Neural cell (in vitro differentiated cells): ENCODE measurements at regions not wholly inside any gene's neighbourhood (a gene's known extent, or its start where the extent isn't known, plus 50 kb on each side); places are given as distances from the start of the nearest gene placed in this dataset.

Experiments used
- H2AFZ ChIP-seq: fragments of 200-600, 300-800 bp; sonication (generic), shearing (Covaris generic); 2 replicates; pipeline ENCODE4 v1.6.0; 2014; ENCODE audit warnings: low read depth, mild to moderate bottlenecking, antibody characterized with exemption, low read length, moderate library complexity
- H3F3A ChIP-seq: fragments of 200-600 bp; shearing (Covaris generic); 2 replicates; pipeline ENCODE4 v1.6.1; 2016; ENCODE audit warnings: mild to moderate bottlenecking, moderate library complexity, mixed read lengths, antibody characterized with exemption, low read length; ENCODE audit not compliant: insufficient read depth, poor library complexity, severe bottlenecking
- H3K27ac ChIP-seq: fragments of 200-600, 300-800 bp; sonication (generic), shearing (Covaris generic); 2 replicates; pipeline ENCODE4 v1.5.1; 2014; ENCODE audit warnings: mild to moderate bottlenecking, low read length, moderate library complexity
- H3K27me3 ChIP-seq: fragments of 300-800, 200-600 bp; sonication (generic), shearing (Covaris generic); 2 replicates; pipeline ENCODE4 v1.6.0; 2014; ENCODE audit warnings: mild to moderate bottlenecking, low read depth, low read length, moderate library complexity; ENCODE audit not compliant: insufficient read depth
- H3K36me3 ChIP-seq: fragments of 300-800, 200-600 bp; sonication (generic), shearing (Covaris generic); 2 replicates; pipeline ENCODE4 v1.5.1; 2014; ENCODE audit warnings: mild to moderate bottlenecking, antibody characterized with exemption, low read length, moderate library complexity; ENCODE audit not compliant: insufficient read depth
- H3K4me2 ChIP-seq: fragments of 300-800, 200-600 bp; sonication (generic), shearing (Covaris generic); 2 replicates; pipeline ENCODE4 v1.6.0; 2014; ENCODE audit warnings: mild to moderate bottlenecking, low read length
- H3K4me3 ChIP-seq: fragments of 300-800, 200-600 bp; sonication (generic), shearing (Covaris generic); 2 replicates; pipeline ENCODE4 v1.5.1; 2014; ENCODE audit warnings: mild to moderate bottlenecking, low read length, moderate library complexity
- H3K79me2 ChIP-seq: fragments of 200-600 bp; shearing (Covaris generic); replicated peaks from 2 replicates; pipeline ENCODE4 v1.6.0; 2014; ENCODE audit warnings: mild to moderate bottlenecking, low read length, moderate library complexity; ENCODE audit not compliant: insufficient read depth
- H3K9ac ChIP-seq: fragments of 300-800, 200-600 bp; sonication (generic), shearing (Covaris generic); 2 replicates; pipeline ENCODE4 v1.6.1; 2016; ENCODE audit warnings: mild to moderate bottlenecking, low read length, mixed read lengths
- H3K9me2 ChIP-seq: fragments of 200-600 bp; shearing (Covaris generic); 2 replicates; pipeline ENCODE4 v1.6.1; 2016; ENCODE audit warnings: mild to moderate bottlenecking, low read length, mixed read lengths; ENCODE audit not compliant: insufficient read depth
- H3K9me3 ChIP-seq: fragments of 200-600, 300-800 bp; sonication (generic), shearing (Covaris generic); 2 replicates; pipeline ENCODE4 v1.6.1; 2016; ENCODE audit warnings: mild to moderate bottlenecking, mixed run types, low read length, moderate library complexity, mixed read lengths
- H4K20me1 ChIP-seq: fragments of 200-600 bp; shearing (Covaris generic); 2 replicates; pipeline ENCODE4 v1.6.1; 2016; ENCODE audit warnings: mild to moderate bottlenecking, mixed run types; ENCODE audit not compliant: insufficient read depth
- EP300 ChIP-seq: fragments of 450-650 bp; conservative IDR thresholded peaks from 2 replicates; pipeline ENCODE4 v1.6.1; 2014; ENCODE audit warnings: antibody characterized with exemption, mild to moderate bottlenecking, moderate library complexity; ENCODE audit not compliant: poor library complexity, severe bottlenecking
- EZH2 ChIP-seq: fragments of 200-600, 300-800 bp; shearing (Covaris generic), sonication (generic); IDR thresholded peaks from 2 replicates; pipeline ENCODE4 v1.6.1; 2014; ENCODE audit warnings: antibody characterized with exemption, low read length, borderline replicate concordance, mild to moderate bottlenecking; ENCODE audit not compliant: insufficient read depth, poor library complexity, severe bottlenecking
- MXI1 ChIP-seq: fragments of 450-650 bp; conservative IDR thresholded peaks from 2 replicates; pipeline ENCODE4 v1.6.1; 2014; ENCODE audit warnings: antibody characterized with exemption, mild to moderate bottlenecking; ENCODE audit not compliant: poor library complexity, severe bottlenecking
- POLR2AphosphoS5 ChIP-seq: IDR thresholded peaks from 2 replicates; pipeline ENCODE4 v1.6.1; 2012
- RAD21 ChIP-seq: fragments of 450-650 bp; conservative IDR thresholded peaks from 2 replicates; pipeline ENCODE4 v1.6.1; 2014; ENCODE audit warnings: antibody characterized with exemption, mild to moderate bottlenecking, moderate library complexity
- SMC3 ChIP-seq: fragments of 450-650 bp; conservative IDR thresholded peaks from 2 replicates; pipeline ENCODE4 v1.6.1; 2014; ENCODE audit warnings: antibody characterized with exemption, mild to moderate bottlenecking, moderate library complexity; ENCODE audit not compliant: poor library complexity
- TAF1 ChIP-seq: IDR thresholded peaks from 2 replicates; pipeline ENCODE4 v1.6.1; 2012; ENCODE audit warnings: low read depth
- TF ChIP-seq, protein P1 (sequence below): IDR thresholded peaks from 2 replicates; pipeline ENCODE4 v1.6.1; 2012; ENCODE audit warnings: borderline replicate concordance
- TF ChIP-seq, protein P2 (sequence below): fragments of 450-650 bp; IDR thresholded peaks from 2 replicates; pipeline ENCODE4 v1.5.1; 2014; ENCODE audit warnings: antibody characterized with exemption, mild to moderate bottlenecking, moderate library complexity; ENCODE audit not compliant: poor library complexity, severe bottlenecking

DNA sequence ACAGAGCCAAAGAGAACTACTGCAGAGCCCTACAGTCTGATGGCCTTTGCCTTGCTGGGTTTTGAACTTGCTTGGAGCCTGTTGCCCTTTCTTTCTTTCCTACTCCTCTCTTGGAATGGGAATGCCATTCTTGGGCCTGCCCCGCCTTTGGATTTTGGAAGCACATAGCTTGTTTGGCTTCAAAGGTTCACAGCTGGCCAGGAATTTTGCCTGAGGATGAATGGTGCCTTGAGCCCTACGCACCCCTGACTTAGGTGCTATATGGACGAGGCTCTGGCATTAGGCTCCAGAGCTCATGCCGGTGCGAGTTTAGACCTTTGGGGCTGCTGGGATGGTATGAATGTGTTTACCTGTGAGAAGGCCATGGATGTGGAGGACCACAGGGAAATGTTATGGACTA lies 663.3 kb upstream of the HS6ST1 start:
- no peaks in the 10 kb centered on the region for H3K27me3 ChIP-seq
- no peak overlapping the region for H3K4me2 ChIP-seq
- H3K27ac ChIP-seq: no peak overlapping the region
- TF ChIP-seq, protein P1, sequence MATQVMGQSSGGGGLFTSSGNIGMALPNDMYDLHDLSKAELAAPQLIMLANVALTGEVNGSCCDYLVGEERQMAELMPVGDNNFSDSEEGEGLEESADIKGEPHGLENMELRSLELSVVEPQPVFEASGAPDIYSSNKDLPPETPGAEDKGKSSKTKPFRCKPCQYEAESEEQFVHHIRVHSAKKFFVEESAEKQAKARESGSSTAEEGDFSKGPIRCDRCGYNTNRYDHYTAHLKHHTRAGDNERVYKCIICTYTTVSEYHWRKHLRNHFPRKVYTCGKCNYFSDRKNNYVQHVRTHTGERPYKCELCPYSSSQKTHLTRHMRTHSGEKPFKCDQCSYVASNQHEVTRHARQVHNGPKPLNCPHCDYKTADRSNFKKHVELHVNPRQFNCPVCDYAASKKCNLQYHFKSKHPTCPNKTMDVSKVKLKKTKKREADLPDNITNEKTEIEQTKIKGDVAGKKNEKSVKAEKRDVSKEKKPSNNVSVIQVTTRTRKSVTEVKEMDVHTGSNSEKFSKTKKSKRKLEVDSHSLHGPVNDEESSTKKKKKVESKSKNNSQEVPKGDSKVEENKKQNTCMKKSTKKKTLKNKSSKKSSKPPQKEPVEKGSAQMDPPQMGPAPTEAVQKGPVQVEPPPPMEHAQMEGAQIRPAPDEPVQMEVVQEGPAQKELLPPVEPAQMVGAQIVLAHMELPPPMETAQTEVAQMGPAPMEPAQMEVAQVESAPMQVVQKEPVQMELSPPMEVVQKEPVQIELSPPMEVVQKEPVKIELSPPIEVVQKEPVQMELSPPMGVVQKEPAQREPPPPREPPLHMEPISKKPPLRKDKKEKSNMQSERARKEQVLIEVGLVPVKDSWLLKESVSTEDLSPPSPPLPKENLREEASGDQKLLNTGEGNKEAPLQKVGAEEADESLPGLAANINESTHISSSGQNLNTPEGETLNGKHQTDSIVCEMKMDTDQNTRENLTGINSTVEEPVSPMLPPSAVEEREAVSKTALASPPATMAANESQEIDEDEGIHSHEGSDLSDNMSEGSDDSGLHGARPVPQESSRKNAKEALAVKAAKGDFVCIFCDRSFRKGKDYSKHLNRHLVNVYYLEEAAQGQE: no peak
- no peak for TF ChIP-seq TAF1
- TF ChIP-seq SMC3: no peak
- TF ChIP-seq EP300: no peak
- TF ChIP-seq, protein P2, sequence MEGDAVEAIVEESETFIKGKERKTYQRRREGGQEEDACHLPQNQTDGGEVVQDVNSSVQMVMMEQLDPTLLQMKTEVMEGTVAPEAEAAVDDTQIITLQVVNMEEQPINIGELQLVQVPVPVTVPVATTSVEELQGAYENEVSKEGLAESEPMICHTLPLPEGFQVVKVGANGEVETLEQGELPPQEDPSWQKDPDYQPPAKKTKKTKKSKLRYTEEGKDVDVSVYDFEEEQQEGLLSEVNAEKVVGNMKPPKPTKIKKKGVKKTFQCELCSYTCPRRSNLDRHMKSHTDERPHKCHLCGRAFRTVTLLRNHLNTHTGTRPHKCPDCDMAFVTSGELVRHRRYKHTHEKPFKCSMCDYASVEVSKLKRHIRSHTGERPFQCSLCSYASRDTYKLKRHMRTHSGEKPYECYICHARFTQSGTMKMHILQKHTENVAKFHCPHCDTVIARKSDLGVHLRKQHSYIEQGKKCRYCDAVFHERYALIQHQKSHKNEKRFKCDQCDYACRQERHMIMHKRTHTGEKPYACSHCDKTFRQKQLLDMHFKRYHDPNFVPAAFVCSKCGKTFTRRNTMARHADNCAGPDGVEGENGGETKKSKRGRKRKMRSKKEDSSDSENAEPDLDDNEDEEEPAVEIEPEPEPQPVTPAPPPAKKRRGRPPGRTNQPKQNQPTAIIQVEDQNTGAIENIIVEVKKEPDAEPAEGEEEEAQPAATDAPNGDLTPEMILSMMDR: no peak
- TF ChIP-seq MXI1: no peak
- TF ChIP-seq EZH2: no peak
- no peak overlapping the region for H3K9ac ChIP-seq
- H3K9me2 ChIP-seq: no peaks in the 10 kb centered on the region
- no peak overlapping the region for H3K4me3 ChIP-seq
- no peaks in the 10 kb centered on the region for H3K79me2 ChIP-seq
- H3K36me3 ChIP-seq: no peaks in the 10 kb centered on the region
- no peaks in the 10 kb centered on the region for H4K20me1 ChIP-seq
- H3K9me3 ChIP-seq: no peaks in the 10 kb centered on the region
- H2AFZ ChIP-seq: no peak overlapping the region
- H3F3A ChIP-seq: no peaks in the 10 kb centered on the region

DNA sequence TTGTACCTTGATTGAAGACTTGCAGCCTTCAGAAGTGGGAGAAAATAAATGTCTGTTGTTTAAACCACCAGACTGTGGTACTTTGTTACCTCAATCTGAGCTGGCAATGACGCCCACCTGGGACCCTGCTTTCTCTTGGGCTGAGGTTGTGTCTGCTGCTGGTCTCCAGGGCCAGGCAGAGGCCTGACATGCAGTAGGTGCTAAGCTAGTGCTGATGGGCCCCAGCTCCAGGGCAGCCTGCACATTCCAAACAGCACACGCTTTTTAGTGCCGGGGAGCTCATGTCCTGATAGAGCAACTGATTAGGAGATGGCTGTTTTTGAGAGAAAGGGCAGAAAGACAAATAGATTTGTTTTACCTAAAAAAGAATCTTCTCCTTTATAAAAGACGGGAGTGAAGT lies 664.0 kb upstream of the HS6ST1 start:
- Histone ChIP-seq H3K27ac (no peak overlapping the region), H3K79me2 (no peaks in the 10 kb centered on the region), H3F3A (no peaks in the 10 kb centered on the region), H3K36me3 (no peaks in the 10 kb centered on the region), H3K9me2 (no peaks in the 10 kb centered on the region), H3K9me3 (no peaks in the 10 kb centered on the region), H2AFZ (no peak overlapping the region), H3K27me3 (no peaks in the 10 kb centered on the region), H3K4me3 (no peak overlapping the region), H3K9ac (no peak overlapping the region), H4K20me1 (no peaks in the 10 kb centered on the region), H3K4me2 (no peak overlapping the region)
- TF ChIP-seq MXI1 (no peak), POLR2AphosphoS5 (no peak), EP300 (no peak), RAD21 (no peak), EZH2 (no peak), TAF1 (no peak), SMC3 (no peak)
- TF ChIP-seq, protein P2: no peak
- TF ChIP-seq, protein P1: no peak
